ENCODE measurements at regions not wholly inside any gene's neighbourhood (a gene's known extent, or its start where the extent isn't known, plus 50 kb on each side); places are given as distances from the start of the nearest gene placed in this dataset.

GRCh38 chr21:23686737-23687523 lies 1920.4 kb downstream of the MRPL39 start:
- H4K8ac ChIP-seq (ENCODE audit: extremely low read depth, insufficient read depth, low read length): no peak overlapping the region
- H2BK15ac ChIP-seq (ENCODE audit: low read length): no peak overlapping the region
- H2BK5ac ChIP-seq (ENCODE audit: low read depth, low read length): no peak overlapping the region
- H3K4me1 ChIP-seq (replicated peaks in 1 of 4; ENCODE audit: control insufficient read depth in 3 of 4, insufficient read depth in 4 of 4, low read length in 3 of 4): no peaks in the 10 kb centered on the region
- H3K36me3 ChIP-seq (ENCODE audit: control insufficient read depth in 2 of 4, insufficient read depth in 4 of 4, low read length in 3 of 4): no peaks in the 10 kb centered on the region
- no peak overlapping the region for H3K18ac ChIP-seq (ENCODE audit: extremely low read depth, low read length)
- H2AFZ ChIP-seq (ENCODE audit: low read length): no peak overlapping the region
- H3K27me3 ChIP-seq (replicated peaks in 1 of 4; ENCODE audit: control insufficient read depth in 3 of 4, extremely low read depth in 1 of 4, insufficient read depth in 3 of 4, low read length in 3 of 4): no peaks in the 10 kb centered on the region
- H3K79me2 ChIP-seq (ENCODE audit: control insufficient read depth in 1 of 2, insufficient read depth in 2 of 2, low read length in 2 of 2): no peaks in the 10 kb centered on the region
- ChIA-PET CTCF (ENCODE audit: partially characterized antibody) (no interaction called here), POLR2A (ENCODE audit: partially characterized antibody) (no interaction called here)
- no peak overlapping the region for H2BK120ac ChIP-seq (replicated peaks; ENCODE audit: low read depth, low read length)
- no peak for DNase-seq (ENCODE audit: low read depth in 1 of 2, low spot score in 2 of 2)
- H3K4me3 ChIP-seq (ENCODE audit: extremely low read depth in 1 of 4, insufficient read depth in 2 of 4, low read depth in 3 of 4, low read length in 4 of 4): no peak overlapping the region; a peak in 1 of 8 replicates
- no peak overlapping the region for H4K5ac ChIP-seq (ENCODE audit: insufficient read length, low read depth, low read length)
- FAIRE-seq: no peak
- 69% methylated on average over 3 of the region's 3 CpGs; no CpG with 5 or more reads in 1 of the 2 experiments for WGBS, 2 experiments (ENCODE audit: extremely low coverage in 1 of 2, insufficient coverage in 1 of 2, insufficient read length in 1 of 2, insufficient replicate concordance in 2 of 2, low coverage in 1 of 2, low lambda C conversion rate in 2 of 2, missing lambda C conversion rate in 1 of 2)
- H3K79me1 ChIP-seq (ENCODE audit: low read depth, low read length): no peaks in the 10 kb centered on the region
- H3K27ac ChIP-seq (ENCODE audit: low read depth, low read length): no peak overlapping the region
- H3K9ac ChIP-seq (replicated peaks in 1 of 4; ENCODE audit: extremely low read depth in 1 of 4, low read depth in 3 of 4, low read length in 3 of 4): no peak overlapping the region
- no peak overlapping the region for H4K91ac ChIP-seq (replicated peaks; ENCODE audit: insufficient read length, low read length)
- H2BK12ac ChIP-seq (ENCODE audit: low read depth, low read length): no peak overlapping the region
- no peak overlapping the region for H3K4ac ChIP-seq (replicated peaks; ENCODE audit: insufficient read length, low read depth, low read length)
- H3K14ac ChIP-seq (ENCODE audit: insufficient read length): no peak overlapping the region
- H4K20me1 ChIP-seq (replicated peaks in 1 of 2; ENCODE audit: control insufficient read depth in 1 of 2, insufficient read depth in 2 of 2, low read length in 2 of 2): no peaks in the 10 kb centered on the region
- no peak overlapping the region for H3K56ac ChIP-seq (replicated peaks; ENCODE audit: insufficient read length, low read depth, low read length)
- H3K9me3 ChIP-seq (ENCODE audit: insufficient read depth in 2 of 2, low read depth in 1 of 2, low read length in 1 of 2): no peaks in the 10 kb centered on the region
- TF ChIP-seq SUZ12 (IDR thresholded peaks at IDR 0.05; ENCODE audit: low read length) (no peak), BCL11A (IDR thresholded peaks at IDR 0.05; ENCODE audit: low read depth in 2 of 2, low read length in 2 of 2) (no peak), CBX5 (IDR thresholded peaks at IDR 0.05; ENCODE audit: low read depth, low read length) (no peak), TAF7 (optimal IDR thresholded peaks at IDR 0.05; ENCODE audit: borderline replicate concordance, low read depth, low read length) (no peak), RBBP5 (IDR thresholded peaks at IDR 0.05; ENCODE audit: borderline replicate concordance, low read depth, low read length) (no peak), JUND (IDR thresholded peaks at IDR 0.05; ENCODE audit: low read length) (no peak), CBX8 (IDR thresholded peaks at IDR 0.05; ENCODE audit: borderline replicate concordance, low read depth, low read length) (no peak)
- no peak overlapping the region for H2BK20ac ChIP-seq (ENCODE audit: low read length)
- no peak overlapping the region for H2AK5ac ChIP-seq (ENCODE audit: low read depth, low read length)
- no peaks in the 10 kb centered on the region for H3K23me2 ChIP-seq (ENCODE audit: low read depth, low read length)
- H3K4me2 ChIP-seq (ENCODE audit: insufficient read depth in 1 of 2, low read depth in 2 of 2, low read length in 2 of 2): no peak overlapping the region
- H3K23ac ChIP-seq (ENCODE audit: insufficient read length): no peak overlapping the region
